AG09309 (cell line): ENCODE measurements at regions not wholly inside any gene's neighbourhood (a gene's known extent, or its start where the extent isn't known, plus 50 kb on each side); places are given as distances from the start of the nearest gene placed in this dataset.
"Not testable (repeated sequence)": the region's sequence is repeated elsewhere in the genome, so short reads cannot be mapped to it uniquely, and the experiment has no call there.

Experiments used
- DNase-seq: peaks from one replicate; pipeline ENCODE4 v3.0.0-alpha.2; 2010; ENCODE audit warnings: low read depth
- H3K4me3 ChIP-seq: 2 replicates; pipeline ENCODE4 v1.5.1; 2011; ENCODE audit warnings: mild to moderate bottlenecking, low read depth, low read length, moderate library complexity; ENCODE audit not compliant: control insufficient read depth
- CTCF ChIP-seq: IDR thresholded peaks from 2 replicates; pipeline ENCODE4 v1.5.1; 2011; ENCODE audit warnings: mild to moderate bottlenecking, low read depth, low read length, inconsistent platforms; ENCODE audit not compliant: insufficient read depth, control insufficient read depth; ENCODE audit errors: missing control alignments

GRCh38 chr3:6491768-6492167 is 369.1 kb upstream of the GRM7 start:
- no peak for TF ChIP-seq CTCF
- no peak for DNase-seq
- H3K4me3 ChIP-seq: no peak overlapping the region

DNA sequence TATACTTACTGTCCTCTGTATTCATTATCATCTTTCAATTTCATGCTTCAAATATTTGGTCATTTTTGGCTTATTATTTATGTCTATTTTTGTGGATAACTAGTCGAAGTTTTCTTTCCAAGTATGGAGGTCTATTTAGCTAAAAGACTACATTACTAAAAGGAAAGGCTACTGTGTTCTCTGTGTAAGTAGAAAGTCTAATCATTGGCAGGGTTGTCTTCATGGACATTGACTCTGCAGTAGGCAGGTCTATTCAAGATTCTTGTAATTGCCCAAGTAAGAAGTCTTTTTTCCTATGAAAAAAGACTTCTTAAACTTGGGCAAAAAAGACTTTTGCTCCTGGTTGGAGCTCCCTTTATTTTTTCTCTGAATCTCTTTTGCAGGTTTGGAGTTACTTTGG is 368.6 kb upstream of the GRM7 start:
- no peak for DNase-seq
- TF ChIP-seq CTCF: no peak
- H3K4me3 ChIP-seq: no peak overlapping the region

- not testable (repeated sequence) for H3K4me3 ChIP-seq, DNase-seq
Measured at GRCh38 chr3:6498944-6499343, 362.0 kb upstream of the GRM7 start.

DNA sequence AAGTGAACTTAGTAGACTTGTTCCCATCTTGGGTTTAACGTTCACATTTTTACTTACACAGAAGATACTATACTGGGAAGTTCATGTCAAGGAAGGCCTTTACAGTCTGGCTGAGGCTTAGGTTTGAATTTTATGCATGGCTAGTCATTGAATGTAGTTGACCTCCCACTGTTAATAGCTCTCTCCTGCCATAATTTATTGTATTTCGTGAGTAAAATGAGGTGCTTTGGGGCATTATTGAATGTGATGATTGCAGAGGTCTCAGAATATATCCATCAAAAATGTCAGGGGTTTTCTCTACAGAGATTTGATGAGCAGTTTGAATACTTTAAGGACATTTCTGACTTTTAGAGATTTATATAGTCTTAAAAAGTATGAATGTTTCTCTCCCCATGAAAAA is 356.6 kb upstream of the GRM7 start:
- DNase-seq: no peak
- no peak overlapping the region for H3K4me3 ChIP-seq
- no peak for TF ChIP-seq CTCF

GRCh38 chr3:6504834-6505233 is 356.1 kb upstream of the GRM7 start:
- no peak for TF ChIP-seq CTCF
- DNase-seq: no peak
- no peak overlapping the region for H3K4me3 ChIP-seq

DNA sequence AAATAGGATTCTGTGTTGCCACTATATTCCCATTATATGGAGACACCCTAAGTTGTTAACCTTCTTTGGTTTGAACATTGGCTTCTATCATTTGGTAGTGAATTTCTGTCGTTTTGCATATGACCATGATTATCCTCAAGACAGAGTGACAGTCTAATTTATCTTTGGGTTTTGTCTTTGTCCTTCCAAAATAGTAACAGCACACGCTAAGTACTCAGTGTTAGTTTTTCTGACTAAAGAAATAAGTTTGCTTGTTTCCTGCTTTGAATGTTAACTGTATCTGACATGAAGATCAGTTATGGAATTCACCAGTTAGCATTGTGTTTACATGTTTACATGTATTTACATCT is 352.5 kb upstream of the GRM7 start:
- DNase-seq: no peak
- H3K4me3 ChIP-seq: no peak overlapping the region
- TF ChIP-seq CTCF: no peak

DNA sequence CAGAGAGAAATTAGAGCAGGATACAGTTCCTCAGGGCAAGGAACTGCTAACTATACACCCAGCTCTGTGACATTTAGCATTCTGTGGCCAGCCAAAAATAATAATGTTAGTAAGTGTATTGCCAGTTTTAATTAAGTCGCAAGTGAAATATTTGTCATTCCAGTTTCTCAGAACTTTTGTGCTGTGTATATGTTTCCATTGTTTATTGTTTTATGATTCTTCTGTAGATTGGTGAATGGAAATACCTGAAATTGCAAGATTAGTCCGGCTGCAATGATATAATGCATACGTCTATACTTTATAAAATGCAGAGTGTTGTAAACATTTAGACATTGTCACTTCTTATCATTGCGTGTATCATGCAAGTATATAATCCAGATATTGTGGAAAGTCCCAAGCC is 351.3 kb upstream of the GRM7 start:
- no peak for DNase-seq
- no peak for TF ChIP-seq CTCF
- H3K4me3 ChIP-seq: no peak overlapping the region
